RCC 7860 (cell line): ENCODE measurements at regions not wholly inside any gene's neighbourhood (a gene's known extent, or its start where the extent isn't known, plus 50 kb on each side); places are given as distances from the start of the nearest gene placed in this dataset.
"Not testable (repeated sequence)": the region's sequence is repeated elsewhere in the genome, so short reads cannot be mapped to it uniquely, and the experiment has no call there.

Experiments used
- DNase-seq: peaks from one replicate; pipeline ENCODE4 v3.0.0-alpha.2; 2015; ENCODE audit warnings: low spot score
- FAIRE-seq: peaks from 2 replicates; lab custom pipeline; 2012; peaks lifted over from hg19 to GRCh38; lab: Jason Lieb, UNC

DNA sequence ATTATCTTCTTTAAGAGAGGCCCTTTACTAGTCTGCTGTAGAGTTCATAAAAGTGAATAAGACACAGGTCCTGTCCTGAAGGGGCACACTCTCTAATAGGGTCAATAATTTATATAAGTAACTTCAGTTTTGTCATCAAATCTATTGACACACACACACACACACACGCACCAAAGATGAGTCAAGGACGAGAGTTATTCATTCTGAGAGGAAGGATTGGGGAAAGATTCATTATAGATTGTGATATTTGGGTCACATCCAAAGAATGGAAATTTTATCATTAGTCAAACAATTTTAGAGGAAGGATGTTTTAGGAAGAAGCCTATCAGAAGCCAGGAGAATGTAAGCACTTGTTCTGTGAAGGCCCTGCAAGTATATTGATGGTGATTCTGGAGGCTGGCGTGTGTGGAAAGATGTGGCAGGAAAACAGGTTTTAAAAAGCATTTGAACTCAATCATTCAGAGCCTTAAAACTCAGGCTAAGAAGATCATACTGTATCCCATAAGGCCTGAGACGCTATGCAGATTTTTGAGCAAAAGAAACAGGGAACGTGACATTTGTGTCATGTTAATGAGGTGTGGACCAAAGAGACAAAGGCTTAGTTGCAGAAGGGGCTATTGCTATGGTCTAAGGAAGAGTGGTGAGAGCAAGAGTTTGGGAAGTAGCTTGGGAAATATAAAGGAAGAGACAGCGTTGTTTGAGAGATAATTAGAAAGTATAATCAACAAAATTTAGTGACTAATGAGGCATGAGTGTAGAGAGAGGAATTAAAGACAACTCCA, 161.4 kb upstream of the PREP start:
- no peak for FAIRE-seq
- no peak for DNase-seq

DNA sequence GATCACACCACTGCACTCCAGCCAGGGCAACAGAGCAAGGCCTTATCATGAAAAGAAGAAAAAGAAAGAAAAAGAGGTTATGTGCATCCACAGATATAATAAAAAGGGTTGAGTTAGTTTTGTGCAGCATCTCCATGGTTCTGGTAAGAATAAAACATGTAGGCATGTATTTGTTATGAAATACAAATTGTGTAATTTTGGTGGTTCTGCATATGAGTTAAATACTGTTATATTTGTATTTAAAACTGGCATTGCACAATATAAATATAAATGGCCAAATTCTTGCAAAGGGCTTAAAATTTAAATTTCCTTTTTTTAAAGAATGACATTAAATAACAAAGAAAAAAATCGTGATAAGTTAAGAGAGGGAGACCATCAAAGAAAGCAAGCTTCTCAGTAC, 159.1 kb upstream of the PREP start:
- DNase-seq: no peak
- FAIRE-seq: no peak

DNA sequence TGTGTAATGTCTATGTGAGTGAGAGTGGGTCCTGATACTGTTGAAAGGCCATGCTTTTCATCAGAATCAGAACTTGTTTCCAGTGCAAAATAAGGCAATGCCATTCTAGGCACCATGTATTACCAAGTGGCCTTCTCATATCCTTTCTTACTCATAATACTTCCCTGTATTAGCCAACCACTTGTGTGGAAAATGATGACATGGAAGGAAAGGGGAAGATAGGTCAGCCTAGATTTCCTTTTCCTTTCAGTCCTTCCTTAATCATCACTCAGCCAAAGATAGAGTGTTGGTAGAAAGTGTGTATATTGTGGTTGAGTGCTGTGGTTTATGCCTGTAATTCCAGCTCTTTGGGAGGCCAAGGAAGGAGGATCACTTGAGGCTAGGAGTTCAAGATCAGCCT, 158.6 kb upstream of the PREP start:
- DNase-seq (no peak), FAIRE-seq (no peak)

DNA sequence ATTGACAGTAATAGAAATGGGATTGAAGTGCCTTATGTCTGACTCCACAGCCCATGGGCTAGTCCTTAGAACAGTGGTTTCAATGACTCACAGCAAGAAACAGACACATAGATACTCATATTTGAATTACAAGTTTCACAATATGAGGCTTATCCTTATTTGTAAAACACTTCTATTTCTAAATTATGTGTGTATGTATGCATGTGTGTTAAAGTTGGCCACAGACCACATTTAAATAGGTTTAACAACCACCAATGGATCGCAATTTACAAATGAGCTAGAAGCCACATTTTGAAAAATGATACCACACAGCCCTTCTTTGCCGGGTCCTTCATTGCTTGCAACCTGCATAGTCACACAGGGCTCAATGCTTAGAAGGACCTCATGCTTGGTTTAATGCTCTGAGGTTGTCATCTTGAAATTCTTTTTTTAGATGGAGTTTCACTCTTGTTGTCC, 157.8 kb upstream of the PREP start:
- no peak for DNase-seq
- no peak for FAIRE-seq

DNA sequence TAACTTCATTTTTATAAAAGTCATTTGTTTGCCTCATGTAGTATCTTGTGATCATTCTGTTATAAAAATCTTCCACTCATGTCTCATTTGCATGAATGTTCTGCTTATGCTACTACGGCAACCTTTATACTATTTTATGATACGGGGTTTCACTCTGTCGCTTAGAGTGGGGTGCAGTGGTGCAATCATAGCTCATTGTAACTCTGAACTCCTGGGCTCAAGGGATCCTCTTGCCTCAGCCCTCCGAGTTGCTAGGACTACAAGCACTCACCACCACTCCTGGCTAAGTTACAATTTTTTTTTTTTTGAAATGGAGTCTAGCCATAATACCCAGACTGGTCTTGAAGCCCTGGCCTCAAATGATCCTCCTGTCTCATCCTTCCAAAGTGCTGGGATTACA, 154.4 kb upstream of the PREP start:
- DNase-seq (no peak), FAIRE-seq (no peak)

DNA sequence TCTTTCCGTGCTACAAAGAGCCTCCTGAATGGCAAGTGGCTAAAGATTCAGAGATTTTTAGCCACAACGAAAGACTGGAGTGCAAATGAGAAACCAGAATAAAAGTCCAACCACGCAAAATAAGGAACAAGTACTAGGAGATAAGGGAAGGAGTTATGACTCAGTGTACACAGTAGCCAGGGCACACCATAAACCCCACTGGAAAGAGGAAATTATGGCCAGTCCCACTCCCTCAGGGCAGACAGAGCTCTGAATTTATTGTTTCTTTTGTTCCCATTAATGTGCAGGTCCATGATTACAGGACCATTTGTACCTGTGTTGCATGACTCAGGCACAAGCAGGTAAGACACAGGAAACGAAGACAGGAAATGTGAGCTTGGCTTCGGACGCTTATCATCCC, 150.3 kb upstream of the PREP start:
- no peak for FAIRE-seq

DNA sequence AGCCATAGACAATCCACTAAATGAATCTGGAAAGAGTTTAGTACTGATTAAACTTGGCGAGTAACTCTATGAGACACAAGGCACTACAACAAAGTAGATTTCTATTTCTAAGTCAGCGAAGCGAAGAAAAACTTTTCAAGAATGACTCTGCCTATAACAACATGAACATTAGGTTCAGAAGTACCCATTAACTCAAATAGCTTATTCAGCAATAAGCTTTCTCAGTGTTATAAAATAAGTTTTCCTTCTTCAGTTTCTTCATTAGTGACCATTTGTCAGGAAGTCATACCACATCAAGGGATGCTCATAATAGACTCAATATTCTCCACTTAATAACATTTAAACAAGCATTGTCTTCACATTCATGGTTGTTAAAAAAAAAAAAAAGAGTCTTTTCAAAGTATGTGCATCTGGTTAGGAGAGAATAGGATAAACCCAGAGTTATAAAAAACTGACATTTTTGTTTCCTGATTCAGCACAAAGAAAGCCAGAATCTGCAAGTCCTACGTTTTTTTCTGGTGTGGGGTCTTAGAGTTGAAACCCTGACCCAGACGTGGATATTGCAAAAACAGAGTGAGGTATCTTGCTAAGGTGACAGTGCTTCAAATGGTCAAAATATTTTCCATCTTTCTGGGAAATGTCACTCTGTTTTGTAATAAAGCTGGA, 148.2 kb upstream of the PREP start:
- FAIRE-seq (no peak), DNase-seq (no peak)

More for the DNA sequence above, 150.3 kb upstream of the PREP start:
- no peak for DNase-seq

DNA sequence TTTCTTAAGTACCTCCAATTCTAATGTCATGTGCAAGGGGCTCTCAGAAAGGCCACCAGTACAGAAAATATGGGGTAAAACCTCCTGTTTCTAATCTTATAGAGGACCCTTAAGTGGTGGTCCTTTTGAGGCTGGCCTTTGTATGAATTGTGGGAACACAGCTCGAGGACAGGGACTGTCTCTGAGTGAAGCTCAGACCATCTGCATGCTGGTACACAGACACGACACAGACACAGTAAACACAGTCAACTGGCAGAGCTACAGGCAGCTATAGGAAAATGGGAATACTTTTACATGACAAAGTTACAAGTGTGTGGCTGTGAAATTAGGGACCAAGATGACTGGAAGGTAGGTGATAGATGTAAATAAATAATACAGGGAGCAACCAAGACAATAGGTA, 143.9 kb upstream of the PREP start:
- no peak for FAIRE-seq

DNA sequence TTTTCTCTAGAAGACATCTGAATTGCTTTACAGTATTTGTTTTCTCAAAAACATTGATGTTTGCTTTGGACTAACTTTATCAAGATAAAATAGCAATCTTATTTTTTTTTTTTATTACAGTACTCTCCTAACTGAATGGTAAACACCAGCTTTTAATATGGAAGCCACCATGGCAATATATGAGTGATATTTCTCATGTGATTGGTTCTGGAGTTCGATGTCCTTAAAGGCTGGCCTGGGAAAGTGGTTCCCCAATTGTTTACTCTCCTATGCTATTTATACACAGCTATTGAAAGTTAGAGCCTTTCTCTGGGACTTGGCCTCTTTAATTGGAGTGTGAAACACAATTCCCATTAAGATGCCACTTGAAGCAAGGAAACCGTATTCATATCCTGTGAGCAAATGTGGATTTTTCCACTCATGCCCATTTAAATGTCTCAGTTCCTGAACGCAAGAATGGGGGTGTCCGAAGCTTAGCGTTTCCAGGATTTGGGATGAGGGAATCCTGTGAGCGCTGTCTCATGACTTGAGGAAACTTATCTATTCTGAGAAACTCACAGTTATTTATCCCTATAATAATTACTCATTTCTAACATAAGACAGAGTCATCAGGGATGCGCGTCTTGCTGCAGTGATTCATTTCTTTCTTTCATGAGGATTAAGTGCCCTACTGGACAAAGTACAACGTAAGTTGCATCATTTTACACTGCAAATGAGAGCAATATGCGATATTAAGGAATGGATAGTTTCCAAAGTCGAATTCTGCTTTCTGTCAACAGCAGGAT, 143.3 kb upstream of the PREP start:
- DNase-seq (no peak), FAIRE-seq (no peak)

More for the DNA sequence above, 143.9 kb upstream of the PREP start:
- no peak for DNase-seq

DNA sequence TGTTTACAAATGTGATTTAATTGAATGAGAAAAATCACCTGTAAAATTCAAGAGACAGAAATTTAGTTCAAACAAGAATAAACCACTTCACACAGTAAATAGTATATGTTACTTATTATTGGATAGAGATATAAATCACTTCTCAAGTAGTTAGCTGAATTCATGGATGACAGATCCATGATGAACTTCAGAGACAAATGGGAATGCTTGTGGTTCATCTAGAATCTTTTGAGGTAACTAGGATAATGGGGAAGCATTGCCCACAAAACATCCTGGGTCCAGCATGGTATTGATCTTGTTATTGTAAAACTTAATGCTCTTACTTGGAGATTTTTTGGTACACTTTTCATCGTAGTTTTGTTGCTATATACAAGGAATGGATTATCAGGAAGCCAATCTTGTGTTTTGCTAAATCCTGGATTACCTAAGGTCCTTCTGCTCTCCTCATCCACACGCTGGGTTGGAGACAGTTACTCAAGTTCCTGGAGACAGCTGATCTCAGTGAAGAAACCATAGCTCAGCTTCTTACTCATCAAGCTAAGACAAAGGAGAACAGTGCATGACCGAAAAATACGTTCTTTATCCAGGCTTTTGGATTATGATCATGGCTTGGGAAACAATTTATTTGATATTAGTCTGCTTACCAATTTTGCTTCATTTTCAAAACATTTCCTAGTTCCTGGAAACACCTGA, 142.5 kb upstream of the PREP start:
- FAIRE-seq (no peak), DNase-seq (no peak)

DNA sequence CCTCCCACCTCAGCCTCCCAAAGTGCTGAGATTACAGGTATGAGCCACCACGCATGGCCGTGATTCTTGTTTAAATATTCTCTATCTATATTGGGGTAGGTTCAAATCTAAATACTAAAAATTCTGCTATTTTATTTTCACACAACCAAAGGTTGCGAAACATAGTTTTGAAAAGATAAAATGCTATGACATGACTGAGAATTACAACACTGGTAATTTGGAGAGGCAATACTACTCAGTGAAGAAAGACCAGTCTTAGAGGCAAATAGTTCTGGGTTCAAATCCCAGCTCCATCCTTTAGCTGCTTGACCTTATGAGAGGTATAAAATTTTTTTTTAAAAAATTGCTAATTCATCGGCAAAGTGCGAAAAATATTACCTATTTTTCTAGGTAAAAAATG, 137.0 kb upstream of the PREP start:
- no peak for DNase-seq
- FAIRE-seq: no peak

DNA sequence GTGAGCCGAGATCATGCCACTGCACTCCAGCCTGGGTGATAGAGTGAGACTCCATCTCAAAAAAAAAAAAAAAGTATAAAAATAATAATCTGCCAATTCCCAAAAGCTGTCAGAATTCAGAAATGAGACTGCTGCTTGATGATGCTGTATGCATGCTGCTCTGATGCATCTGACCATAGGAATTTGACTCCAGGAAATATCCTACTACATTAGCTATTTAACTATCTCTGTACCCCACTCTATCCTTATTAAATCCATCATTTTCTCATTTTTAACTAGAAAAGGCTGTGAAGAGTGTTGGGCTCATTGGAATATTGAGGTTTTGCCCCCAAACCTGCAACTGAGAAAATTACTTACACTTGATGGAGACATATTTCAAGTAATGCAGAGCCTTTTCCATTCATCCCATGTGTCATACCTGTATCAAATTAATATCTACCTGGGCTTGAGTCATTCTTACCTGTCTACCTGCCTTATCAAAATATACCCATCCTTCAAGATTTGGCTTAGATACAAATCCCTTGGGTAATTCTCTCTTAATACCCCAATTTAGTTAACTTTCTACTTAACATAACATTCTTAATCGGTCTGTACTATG, 135.2 kb upstream of the PREP start:
- FAIRE-seq: no peak

DNA sequence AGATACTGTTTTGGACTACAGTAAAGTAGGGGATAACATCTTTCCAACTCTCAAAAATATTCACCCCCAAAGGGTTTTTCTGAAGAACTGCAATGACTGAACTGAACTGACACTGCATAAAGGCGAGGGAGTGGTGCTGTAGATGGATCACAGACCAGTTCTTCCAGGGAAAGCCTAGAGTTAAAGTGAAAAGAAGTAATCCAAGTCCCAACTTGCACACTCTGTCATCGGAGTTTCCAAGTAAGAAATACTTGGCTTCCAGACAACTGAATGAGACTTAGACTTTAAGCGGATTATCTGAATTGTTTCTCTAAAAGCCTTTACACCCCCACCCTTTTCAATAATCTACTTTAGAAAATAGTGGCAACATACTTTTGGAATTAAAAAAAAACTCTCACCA, 134.1 kb upstream of the PREP start:
- no peak for DNase-seq
- no peak for FAIRE-seq

More for the DNA sequence above, 135.2 kb upstream of the PREP start:
- DNase-seq: no peak

DNA sequence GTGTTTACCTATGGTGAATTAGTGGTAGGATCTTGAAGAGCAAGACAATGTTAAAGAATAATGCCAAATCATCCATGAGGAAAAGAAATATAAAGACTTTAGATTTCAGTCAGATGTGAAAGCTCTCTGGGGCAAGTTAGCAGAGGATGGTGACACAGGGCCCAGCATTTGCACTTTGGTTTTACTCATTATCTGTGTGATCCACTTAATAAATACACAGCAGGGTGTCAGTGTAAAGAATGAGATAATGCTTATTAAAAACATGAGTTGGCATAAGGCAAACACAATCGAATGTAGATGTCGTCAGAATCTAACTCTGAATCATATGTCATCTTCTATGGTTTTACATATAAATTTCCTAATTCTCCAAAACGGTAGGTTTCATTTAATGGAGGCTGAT, 130.4 kb upstream of the PREP start:
- FAIRE-seq (no peak), DNase-seq (no peak)

DNA sequence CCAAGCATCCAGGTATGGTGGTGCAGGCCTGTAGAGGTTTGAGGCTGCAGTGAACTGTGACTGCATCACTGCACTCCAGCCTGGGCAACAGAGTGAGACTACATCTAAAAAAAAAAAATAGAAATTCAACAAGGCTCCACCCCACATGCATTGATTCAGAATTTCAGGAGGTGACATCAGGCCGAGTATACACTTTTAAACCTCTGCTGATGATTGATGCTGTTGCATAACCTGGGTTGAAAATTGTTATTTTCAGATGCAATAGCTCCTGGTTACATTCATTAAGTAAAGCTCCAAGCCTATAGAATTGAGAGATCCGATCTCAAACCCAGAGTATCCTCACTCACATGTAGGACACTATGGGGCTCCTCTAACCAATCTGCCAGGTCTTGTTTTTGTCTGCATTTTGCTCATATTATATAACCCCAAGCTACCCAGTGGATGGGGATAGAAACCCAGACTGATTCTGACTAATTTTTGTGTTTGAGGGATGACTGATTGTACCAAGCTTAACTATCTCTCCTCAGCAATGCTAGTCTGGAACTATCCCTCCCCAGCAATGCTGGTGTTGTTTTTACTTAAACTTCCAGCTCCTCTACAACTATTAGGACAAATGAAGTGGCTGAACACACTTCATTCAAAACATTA, 123.5 kb upstream of the PREP start:
- FAIRE-seq (no peak), DNase-seq (no peak)

DNA sequence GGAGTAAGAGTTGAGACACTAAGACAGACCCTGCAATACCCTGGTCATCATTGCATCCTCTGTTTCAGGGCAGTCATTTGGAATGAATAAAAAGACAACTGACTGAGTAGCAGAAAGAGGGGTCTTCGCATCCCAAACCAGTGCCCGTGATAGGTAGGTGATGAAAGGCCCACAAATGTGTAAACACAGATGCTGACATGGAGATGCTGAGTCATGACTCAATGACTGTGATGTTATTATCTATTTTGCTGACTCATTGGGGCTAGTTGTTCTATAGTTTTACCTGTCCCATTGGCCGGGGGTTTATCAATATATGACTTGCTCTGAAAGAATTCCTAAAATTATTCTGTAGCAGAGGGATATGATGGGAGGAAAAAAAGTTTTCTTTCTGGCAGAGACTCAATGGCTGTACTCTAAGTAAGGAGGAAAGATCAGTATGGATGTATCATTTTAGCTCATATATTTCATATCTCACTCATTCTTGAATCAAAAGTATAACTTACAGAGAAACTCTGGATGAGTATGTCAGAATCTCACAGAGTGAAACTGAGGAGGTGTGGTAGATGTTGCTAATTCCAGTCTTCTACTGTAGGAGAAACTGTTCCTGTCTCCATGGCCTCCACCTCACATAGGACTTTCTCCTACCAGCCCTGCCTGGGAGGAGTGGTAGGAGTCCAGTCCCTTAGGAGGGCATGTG, 119.9 kb upstream of the PREP start:
- peak; percentile 35 for DNase-seq
- no peak for FAIRE-seq

DNA sequence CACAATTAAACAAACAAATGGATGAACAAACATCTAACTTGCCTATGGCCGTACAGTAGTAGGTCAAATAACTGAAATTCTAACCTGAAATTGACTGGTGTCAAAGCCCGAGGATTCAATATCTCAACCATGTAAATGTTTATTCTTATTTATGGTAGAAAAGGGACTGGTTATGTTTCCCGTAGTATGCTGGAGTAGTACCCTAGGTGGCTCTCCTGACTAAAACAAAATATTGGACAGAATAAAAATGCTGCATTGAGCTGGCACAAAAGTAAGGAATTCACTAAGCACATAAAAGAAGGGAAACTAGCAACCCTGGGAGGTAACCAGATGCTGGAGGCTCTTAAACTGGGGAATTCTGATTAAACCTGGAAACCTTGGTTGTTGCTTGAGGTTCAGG, 117.1 kb upstream of the PREP start:
- DNase-seq (no peak), FAIRE-seq (no peak)

DNA sequence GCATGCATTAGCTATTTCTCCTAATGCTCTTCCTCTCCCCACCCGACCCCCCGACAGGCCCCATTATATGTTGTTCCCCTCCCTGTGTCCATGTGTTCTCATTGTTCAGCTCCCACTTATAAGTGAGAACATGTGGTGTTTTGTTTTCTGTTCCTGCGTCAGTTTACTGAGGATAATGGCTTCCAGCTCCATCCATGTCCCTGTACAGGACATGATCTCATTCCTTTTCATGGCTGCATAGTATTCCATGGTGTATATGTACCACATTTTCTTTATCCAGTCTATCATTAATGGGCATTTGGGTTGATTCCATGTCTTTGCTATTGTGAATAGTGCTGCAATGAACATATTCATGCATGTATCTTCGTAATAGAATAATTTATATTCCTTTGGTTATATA, 116.1 kb upstream of the PREP start:
- FAIRE-seq, DNase-seq: not testable (repeated sequence)

DNA sequence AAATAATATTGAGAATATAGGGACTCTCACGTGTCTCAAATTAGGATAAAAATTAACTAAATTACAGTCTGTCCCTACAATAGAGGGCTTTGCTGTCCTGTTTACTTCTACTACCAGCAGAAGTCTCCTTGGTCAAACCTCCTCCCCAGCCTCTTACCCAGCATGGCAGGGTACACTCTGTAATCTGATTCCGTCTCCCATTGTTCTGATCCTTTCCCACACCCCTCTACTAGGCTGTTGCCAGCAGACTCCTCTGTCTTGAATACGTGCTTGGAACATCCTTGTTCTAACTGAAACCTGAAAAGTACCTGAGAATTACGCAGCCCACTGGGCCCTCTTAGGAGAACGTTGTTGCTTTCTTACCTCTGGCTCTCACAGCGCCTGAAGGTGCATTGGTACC, 112.2 kb upstream of the PREP start:
- DNase-seq (no peak), FAIRE-seq (no peak)

DNA sequence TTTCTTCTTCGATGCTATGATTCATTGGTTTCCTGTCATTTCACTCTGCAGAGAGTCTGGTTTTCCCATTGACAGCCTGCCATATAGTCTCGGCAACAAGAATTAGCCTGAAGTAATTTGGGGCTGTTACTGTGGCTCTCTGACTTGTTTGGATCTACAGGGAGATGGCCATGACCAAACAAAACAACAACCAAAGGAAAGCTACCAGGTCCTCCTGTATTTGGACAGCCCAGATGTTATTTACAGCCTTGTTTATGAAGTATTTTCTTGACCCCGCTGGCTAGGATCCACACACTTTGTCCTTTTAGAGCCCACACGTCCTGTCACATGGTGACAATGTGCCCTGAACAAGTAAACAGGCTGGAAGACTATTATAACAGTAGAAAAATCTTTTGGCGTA, 111.4 kb upstream of the PREP start:
- FAIRE-seq: no peak
- no peak for DNase-seq
